Astrocyte (in vitro differentiated cells and primary cell): ENCODE measurements at regions not wholly inside any gene's neighbourhood (a gene's known extent, or its start where the extent isn't known, plus 50 kb on each side); places are given as distances from the start of the nearest gene placed in this dataset.

Experiments used
- EZH2 ChIP-seq: IDR thresholded peaks from 2 replicates; pipeline ENCODE4 v1.6.1; 2012; ENCODE audit warnings: mild to moderate bottlenecking, low read length, inconsistent platforms; ENCODE audit not compliant: insufficient read depth
- TF ChIP-seq, protein P1 (sequence below): IDR thresholded peaks from 2 replicates; pipeline ENCODE4 v1.5.1; 2011; ENCODE audit warnings: low read depth, mild to moderate bottlenecking, inconsistent platforms, low read length, moderate library complexity; ENCODE audit not compliant: insufficient read depth

DNA sequence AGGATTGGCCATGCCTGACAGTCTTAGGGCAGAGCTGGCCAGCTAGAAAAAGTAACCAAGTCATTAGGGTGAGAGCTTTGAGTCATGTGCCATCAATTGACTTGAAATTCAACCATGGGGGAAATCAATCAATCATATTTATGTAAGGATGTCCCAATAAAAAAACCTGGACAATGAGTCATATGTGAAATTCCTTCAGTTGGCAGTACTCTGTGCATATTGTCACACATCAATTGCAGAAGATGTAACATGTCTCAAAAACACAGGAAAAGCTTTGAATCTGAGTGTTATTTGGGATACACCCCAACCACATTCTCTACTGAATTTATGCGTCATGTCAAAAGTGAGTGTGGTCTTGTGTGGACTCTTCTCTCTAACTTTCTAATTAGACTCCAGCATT is 1004.1 kb upstream of the NRXN1 start:
- TF ChIP-seq, protein P1, sequence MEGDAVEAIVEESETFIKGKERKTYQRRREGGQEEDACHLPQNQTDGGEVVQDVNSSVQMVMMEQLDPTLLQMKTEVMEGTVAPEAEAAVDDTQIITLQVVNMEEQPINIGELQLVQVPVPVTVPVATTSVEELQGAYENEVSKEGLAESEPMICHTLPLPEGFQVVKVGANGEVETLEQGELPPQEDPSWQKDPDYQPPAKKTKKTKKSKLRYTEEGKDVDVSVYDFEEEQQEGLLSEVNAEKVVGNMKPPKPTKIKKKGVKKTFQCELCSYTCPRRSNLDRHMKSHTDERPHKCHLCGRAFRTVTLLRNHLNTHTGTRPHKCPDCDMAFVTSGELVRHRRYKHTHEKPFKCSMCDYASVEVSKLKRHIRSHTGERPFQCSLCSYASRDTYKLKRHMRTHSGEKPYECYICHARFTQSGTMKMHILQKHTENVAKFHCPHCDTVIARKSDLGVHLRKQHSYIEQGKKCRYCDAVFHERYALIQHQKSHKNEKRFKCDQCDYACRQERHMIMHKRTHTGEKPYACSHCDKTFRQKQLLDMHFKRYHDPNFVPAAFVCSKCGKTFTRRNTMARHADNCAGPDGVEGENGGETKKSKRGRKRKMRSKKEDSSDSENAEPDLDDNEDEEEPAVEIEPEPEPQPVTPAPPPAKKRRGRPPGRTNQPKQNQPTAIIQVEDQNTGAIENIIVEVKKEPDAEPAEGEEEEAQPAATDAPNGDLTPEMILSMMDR = no peak
- no peak for TF ChIP-seq EZH2
